WTC11 (cell line): ENCODE measurements at regions not wholly inside any gene's neighbourhood (a gene's known extent, or its start where the extent isn't known, plus 50 kb on each side); places are given as distances from the start of the nearest gene placed in this dataset.
"Not testable (repeated sequence)": the region's sequence is repeated elsewhere in the genome, so short reads cannot be mapped to it uniquely, and the experiment has no call there.

ENCODE experiments used
- ATAC-seq: fragments of 200-7000 bp; cut with Tn5 transposase; 2 replicates; pipeline ENCODE4 v1.10.0; 2021; ENCODE audit warnings: mild to moderate bottlenecking, moderate library complexity
- CTCF ChIA-PET: fragments of 300-600 bp; sonication (Branson Sonifier 250); formaldehyde crosslinking; loops from one replicate; lab custom pipeline; 2021; ENCODE audit warnings: antibody characterized with exemption; lab: Charles Lee
- POLR2A ChIA-PET: fragments of 350-600 bp; sonication (Branson Sonifier 250); formaldehyde crosslinking; loops from one replicate; lab custom pipeline; 2021; ENCODE audit warnings: antibody characterized with exemption; lab: Charles Lee
- DNase-seq: peaks from one replicate; pipeline ENCODE4 v3.0.0; 2021; ENCODE audit warnings: low spot score
- H3K27ac Mint-ChIP-seq: 2 replicates; pipeline ENCODE4 v1.8.0; 2021; ENCODE audit warnings: mixed read lengths
- H3K27me3 Mint-ChIP-seq: 2 replicates; pipeline ENCODE4 v1.8.0; 2021; ENCODE audit warnings: low read depth, mild to moderate bottlenecking, moderate library complexity, mixed read lengths
- H3K36me3 Mint-ChIP-seq: 2 replicates; pipeline ENCODE4 v1.8.0; 2021; ENCODE audit warnings: mixed read lengths
- H3K4me1 Mint-ChIP-seq: 2 replicates; pipeline ENCODE4 v1.8.0; 2022; ENCODE audit warnings: mixed read lengths
- H3K4me3 Mint-ChIP-seq: 2 replicates; pipeline ENCODE4 v1.8.0; 2021; ENCODE audit warnings: mild to moderate bottlenecking, moderate library complexity, mixed read lengths
- H3K9me3 Mint-ChIP-seq: 2 replicates; pipeline ENCODE4 v1.8.0; 2021; ENCODE audit warnings: mixed read lengths
- AR ChIP-seq: fragments of 250-450 bp; sonication (Bioruptor Pico); IDR thresholded peaks from 2 replicates; pipeline ENCODE4 v1.9.0; 2021; ENCODE audit warnings: mild to moderate bottlenecking
- CBFB ChIP-seq: sonication (generic); formaldehyde crosslinking; IDR thresholded peaks from 2 replicates; pipeline ENCODE4 v1.8.1; 2022; ENCODE audit warnings: mild to moderate bottlenecking, low read depth, missing genetic modification reagents
- CREB1 ChIP-seq: sonication (generic); formaldehyde crosslinking; IDR thresholded peaks from 2 replicates; pipeline ENCODE4 v1.8.0; 2023; ENCODE audit warnings: mild to moderate bottlenecking, missing genetic modification reagents
- CREM ChIP-seq: sonication (generic); formaldehyde crosslinking; IDR thresholded peaks from 2 replicates; pipeline ENCODE4 v1.8.1; 2022; ENCODE audit warnings: mild to moderate bottlenecking, missing genetic modification reagents, moderate library complexity
- EMX1 ChIP-seq: fragments of 250-450 bp; sonication (Bioruptor Pico); IDR thresholded peaks from 2 replicates; pipeline ENCODE4 v1.8.0; 2021; ENCODE audit warnings: mild to moderate bottlenecking
- FOXJ3 ChIP-seq: sonication (generic); formaldehyde crosslinking; IDR thresholded peaks from 2 replicates; pipeline ENCODE4 v1.9.0; 2021; ENCODE audit warnings: missing genetic modification reagents, mild to moderate bottlenecking, borderline replicate concordance
- FOXP1 ChIP-seq: sonication (generic); formaldehyde crosslinking; IDR thresholded peaks from 2 replicates; pipeline ENCODE4 v1.8.0; 2022; ENCODE audit warnings: missing genetic modification reagents, mild to moderate bottlenecking, moderate library complexity, borderline replicate concordance
- GABPB1 ChIP-seq: sonication (generic); formaldehyde crosslinking; IDR thresholded peaks from 2 replicates; pipeline ENCODE4 v1.8.1; 2023; ENCODE audit warnings: mild to moderate bottlenecking, missing genetic modification reagents
- IRF2 ChIP-seq: sonication (generic); formaldehyde crosslinking; IDR thresholded peaks from 2 replicates; pipeline ENCODE4 v1.8.0; 2022; ENCODE audit warnings: low read depth, missing genetic modification reagents, borderline replicate concordance
- MLX ChIP-seq: sonication (generic); formaldehyde crosslinking; IDR thresholded peaks from 2 replicates; pipeline ENCODE4 v1.8.1; 2023; ENCODE audit warnings: mild to moderate bottlenecking, missing genetic modification reagents, moderate library complexity
- RELA ChIP-seq: sonication (generic); formaldehyde crosslinking; IDR thresholded peaks from 2 replicates; pipeline ENCODE4 v1.8.1; 2022; ENCODE audit warnings: missing genetic modification reagents, mild to moderate bottlenecking, borderline replicate concordance
- RORB ChIP-seq: fragments of 250-450 bp; sonication (Bioruptor Pico); IDR thresholded peaks from 2 replicates; pipeline ENCODE4 v1.9.0; 2021; ENCODE audit warnings: mild to moderate bottlenecking
- SP1 ChIP-seq: sonication (generic); formaldehyde crosslinking; conservative IDR thresholded peaks from 2 replicates; pipeline ENCODE4 v1.8.1; 2022; ENCODE audit warnings: missing genetic modification reagents
- TEAD4 ChIP-seq: sonication (generic); formaldehyde crosslinking; IDR thresholded peaks from 2 replicates; pipeline ENCODE4 v1.8.0; 2022; ENCODE audit warnings: mild to moderate bottlenecking, missing genetic modification reagents
- ZMAT4 ChIP-seq: fragments of 250-450 bp; sonication (Bioruptor Pico); IDR thresholded peaks from 2 replicates; pipeline ENCODE4 v1.9.0; 2021; ENCODE audit warnings: mild to moderate bottlenecking
- ZNF121 ChIP-seq: sonication (generic); formaldehyde crosslinking; IDR thresholded peaks from 2 replicates; pipeline ENCODE4 v1.8.0; 2023; ENCODE audit warnings: missing genetic modification reagents
- ZNF416 ChIP-seq: fragments of 250-450 bp; sonication (Bioruptor Pico); IDR thresholded peaks from 2 replicates; pipeline ENCODE4 v1.9.0; 2021; ENCODE audit warnings: mild to moderate bottlenecking, inconsistent platforms
- TF ChIP-seq, protein P1 (sequence below): sonication (generic); formaldehyde crosslinking; IDR thresholded peaks from 2 replicates; pipeline ENCODE4 v1.8.1; 2022; ENCODE audit warnings: mild to moderate bottlenecking, missing genetic modification reagents, moderate library complexity, borderline replicate concordance
- TF ChIP-seq, protein P2 (sequence below): sonication (generic); formaldehyde crosslinking; IDR thresholded peaks from 2 replicates; pipeline ENCODE4 v1.8.1; 2022; ENCODE audit warnings: low read depth, mild to moderate bottlenecking, moderate library complexity, missing genetic modification reagents, borderline replicate concordance

DNA sequence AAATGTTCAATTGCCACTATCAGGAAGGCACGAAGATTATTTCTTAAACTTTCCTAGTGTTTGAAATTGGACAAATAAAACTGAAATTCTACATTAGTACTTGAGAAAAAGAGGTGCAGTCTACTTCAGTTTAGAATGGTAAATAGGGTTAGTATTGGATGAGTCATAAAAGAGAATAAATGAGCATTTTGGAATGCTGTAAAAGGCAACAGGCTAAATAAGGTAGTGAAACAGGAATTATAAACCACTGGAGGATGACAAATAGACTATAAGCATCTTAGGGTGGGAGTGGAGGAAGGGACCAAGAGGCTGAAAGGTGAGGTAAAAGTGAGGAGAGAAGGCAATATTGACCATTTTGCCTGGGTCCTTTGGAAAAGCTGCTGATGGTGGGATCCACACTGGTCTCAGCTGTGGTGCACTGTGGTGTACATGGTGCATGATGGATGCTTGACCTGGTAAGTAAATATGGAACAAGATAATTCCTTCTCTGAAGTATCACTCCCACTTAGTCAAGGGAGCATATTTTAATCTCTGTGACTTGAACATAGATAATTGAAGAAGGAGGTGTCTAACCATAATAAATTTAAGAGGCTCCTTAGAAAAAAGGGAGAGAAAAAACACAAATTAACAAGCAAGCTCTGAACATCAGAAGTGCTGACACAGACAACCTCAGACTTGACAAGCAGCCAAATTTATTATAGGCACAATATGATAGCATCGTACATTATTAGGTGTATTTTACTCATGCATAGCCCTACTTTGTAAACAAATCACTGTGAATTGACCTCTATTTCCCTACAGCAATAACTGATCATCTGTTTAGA lies 76.4 kb upstream of the SCIN start:
- peaks cover 25% of the 10 kb centered on the region for H3K4me1 Mint-ChIP-seq
- DNase-seq = no peak
- H3K4me3 Mint-ChIP-seq = no peak overlapping the region
- peaks cover 3% of the 10 kb centered on the region for H3K9me3 Mint-ChIP-seq
- no peak overlapping the region for H3K27ac Mint-ChIP-seq
- CTCF ChIA-PET = interaction anchor here (0.6 to 2.4 kb wide), 15 partner anchors 13 to 663 kb away, joined by 3 to 40 read pairs (median 5); partner anchors contain the start of gene THSD7A
- peaks cover 8% of the 10 kb centered on the region for H3K36me3 Mint-ChIP-seq
- TF ChIP-seq CREM (no peak), TEAD4 (CRISPR knock-in tag) (no peak), ZMAT4 (CRISPR knock-in tag) (no peak)
- H3K27me3 Mint-ChIP-seq = 0 out of 2 replicates have a peak, but pooled peaks cover 3% of the 10 kb centered on the region
- ATAC-seq = no peak
- POLR2A ChIA-PET = no interaction called here

- peak; percentile 87 for ATAC-seq
- no peak for TF ChIP-seq IRF2 (CRISPR knock-in tag)
- TF ChIP-seq, protein P1, sequence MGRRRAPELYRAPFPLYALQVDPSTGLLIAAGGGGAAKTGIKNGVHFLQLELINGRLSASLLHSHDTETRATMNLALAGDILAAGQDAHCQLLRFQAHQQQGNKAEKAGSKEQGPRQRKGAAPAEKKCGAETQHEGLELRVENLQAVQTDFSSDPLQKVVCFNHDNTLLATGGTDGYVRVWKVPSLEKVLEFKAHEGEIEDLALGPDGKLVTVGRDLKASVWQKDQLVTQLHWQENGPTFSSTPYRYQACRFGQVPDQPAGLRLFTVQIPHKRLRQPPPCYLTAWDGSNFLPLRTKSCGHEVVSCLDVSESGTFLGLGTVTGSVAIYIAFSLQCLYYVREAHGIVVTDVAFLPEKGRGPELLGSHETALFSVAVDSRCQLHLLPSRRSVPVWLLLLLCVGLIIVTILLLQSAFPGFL (CRISPR knock-in tag) = no peak
- TF ChIP-seq CBFB (CRISPR knock-in tag) = no peak
- no peak for TF ChIP-seq EMX1 (CRISPR knock-in tag)
- DNase-seq = no peak
- peaks cover 5% of the 10 kb centered on the region for H3K9me3 Mint-ChIP-seq
- peaks cover 9% of the 10 kb centered on the region for H3K36me3 Mint-ChIP-seq
- ChIA-PET CTCF (interaction anchor here (0.6 to 2.4 kb wide), 15 partner anchors 12 to 663 kb away, joined by 3 to 40 read pairs (median 5); partner anchors contain the start of gene THSD7A), POLR2A (no interaction called here)
- H3K4me1 Mint-ChIP-seq = peaks cover 20% of the 10 kb centered on the region
- H3K27me3 Mint-ChIP-seq = 0 out of 2 replicates have a peak, but pooled peaks cover 3% of the 10 kb centered on the region
- no peak overlapping the region for H3K27ac Mint-ChIP-seq
- no peak overlapping the region for H3K4me3 Mint-ChIP-seq
These were observed 75.9 kb upstream of the SCIN start for GRCh38 chr7:12494687-12495024.

- peak overlapping the region; percentile 91 for H3K4me3 Mint-ChIP-seq
These were observed 73.4 kb upstream of the SCIN start for GRCh38 chr7:12496901-12497674.

DNA sequence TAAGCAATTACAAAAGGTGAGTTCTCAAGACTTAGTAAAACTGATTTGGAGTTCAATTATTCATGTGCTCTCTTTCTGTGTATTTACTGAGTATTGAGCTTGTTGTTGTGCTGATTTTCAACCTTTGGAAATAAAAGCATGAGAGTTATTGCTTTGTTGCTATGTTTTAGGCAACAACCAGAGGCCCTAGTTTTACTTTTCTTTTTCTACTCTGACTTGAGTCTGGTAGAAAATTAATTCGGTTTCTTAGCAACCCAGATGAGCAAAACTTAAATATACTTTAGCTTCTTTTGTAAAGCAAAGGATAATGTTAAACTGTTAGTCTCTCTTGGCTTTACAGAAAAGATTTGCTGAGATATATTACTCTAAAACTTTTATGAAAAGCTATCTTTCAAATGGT lies 66.4 kb upstream of the SCIN start:
- Mint-ChIP-seq H3K9me3 (peaks cover under 1% of the 10 kb centered on the region), H3K27ac (no peak overlapping the region), H3K27me3 (no peaks in the 10 kb centered on the region), H3K4me1 (peaks cover 5% of the 10 kb centered on the region), H3K36me3 (peaks cover 4% of the 10 kb centered on the region), H3K4me3 (no peak overlapping the region)
- CTCF ChIA-PET = interaction anchor here (1.0 to 1.2 kb wide), 3 partner anchors 14 to 45 kb away, joined by 3 to 4 read pairs (median 3); no protein-coding TSS in a partner anchor
- ATAC-seq (no peak), DNase-seq (no peak)
- POLR2A ChIA-PET = no interaction called here
- TF ChIP-seq, protein P2, sequence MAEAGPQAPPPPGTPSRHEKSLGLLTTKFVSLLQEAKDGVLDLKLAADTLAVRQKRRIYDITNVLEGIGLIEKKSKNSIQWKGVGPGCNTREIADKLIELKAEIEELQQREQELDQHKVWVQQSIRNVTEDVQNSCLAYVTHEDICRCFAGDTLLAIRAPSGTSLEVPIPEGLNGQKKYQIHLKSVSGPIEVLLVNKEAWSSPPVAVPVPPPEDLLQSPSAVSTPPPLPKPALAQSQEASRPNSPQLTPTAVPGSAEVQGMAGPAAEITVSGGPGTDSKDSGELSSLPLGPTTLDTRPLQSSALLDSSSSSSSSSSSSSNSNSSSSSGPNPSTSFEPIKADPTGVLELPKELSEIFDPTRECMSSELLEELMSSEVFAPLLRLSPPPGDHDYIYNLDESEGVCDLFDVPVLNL (CRISPR knock-in tag) = no peak
- TF ChIP-seq SP1 (CRISPR knock-in tag) (no peak), AR (CRISPR knock-in tag) (no peak), CREB1 (CRISPR knock-in tag) (no peak), MLX (CRISPR knock-in tag) (no peak), FOXJ3 (CRISPR knock-in tag) (no peak), RORB (CRISPR knock-in tag) (no peak), IRF2 (CRISPR knock-in tag) (no peak), ZNF416 (CRISPR knock-in tag) (no peak), RELA (CRISPR knock-in tag) (no peak), GABPB1 (no peak), ZNF121 (CRISPR knock-in tag) (no peak), FOXP1 (CRISPR knock-in tag) (no peak)

More at GRCh38 chr7:12496901-12497674, 73.4 kb upstream of the SCIN start:
- ATAC-seq, H3K4me1 Mint-ChIP-seq, H3K27me3 Mint-ChIP-seq, H3K36me3 Mint-ChIP-seq, POLR2A ChIA-PET, H3K9me3 Mint-ChIP-seq, DNase-seq: not testable (repeated sequence)
- peak overlapping the region; percentile 98 for H3K27ac Mint-ChIP-seq
- CTCF ChIA-PET = interaction anchor here (1.0 to 1.2 kb wide), 5 partner anchors 9 to 286 kb away, joined by 3 to 7 read pairs (median 4); partner anchors contain the start of gene TMEM106B
